ENCODE measurements at regions not wholly inside any gene's neighbourhood (a gene's known extent, or its start where the extent isn't known, plus 50 kb on each side); places are given as distances from the start of the nearest gene placed in this dataset.

DNA sequence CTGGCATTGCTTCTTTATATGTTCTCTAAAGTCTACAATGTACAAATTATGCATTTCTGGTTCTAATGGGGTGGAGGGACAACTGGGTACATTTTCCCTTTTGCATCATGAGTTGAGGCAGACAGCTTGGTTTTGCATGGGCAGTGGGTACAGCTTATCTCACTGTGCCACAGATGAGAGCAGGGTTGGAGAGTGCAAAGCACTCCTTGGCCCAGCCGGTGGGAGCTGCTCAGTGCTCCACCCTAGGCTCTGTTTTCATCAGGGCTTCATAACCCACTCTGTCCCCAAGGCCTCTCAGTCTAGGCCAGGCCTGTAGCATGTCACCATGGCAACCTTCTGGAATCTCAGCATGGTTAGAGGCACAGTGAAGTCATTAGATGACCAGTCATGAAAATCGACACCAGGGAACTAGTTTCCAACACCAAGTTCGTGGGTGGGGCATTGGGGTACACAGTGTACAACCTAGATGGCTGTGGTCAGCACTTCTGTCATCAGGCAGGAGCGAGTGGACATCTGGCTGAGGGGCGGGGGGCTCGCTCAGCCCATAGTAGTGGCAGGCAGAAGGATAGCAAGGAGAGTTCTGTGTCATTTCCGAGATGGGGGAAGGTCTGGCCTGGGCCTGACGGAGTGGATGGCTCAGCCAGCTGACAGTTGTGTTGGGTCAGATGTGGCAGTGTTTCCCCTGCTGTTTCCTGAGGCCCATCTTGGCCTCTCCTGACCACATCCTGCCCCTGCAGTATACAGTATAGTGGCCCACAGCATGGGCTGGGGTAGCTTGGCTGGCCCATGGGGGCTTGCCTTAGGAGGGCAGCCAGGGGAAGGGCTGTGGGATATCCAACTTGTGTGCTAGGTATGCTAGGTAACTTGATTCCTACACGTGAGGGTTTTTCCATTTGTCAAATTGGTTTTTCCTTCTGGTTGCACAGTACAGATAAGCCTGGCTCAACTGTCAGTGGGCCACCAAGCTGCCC lies 75.7 kb upstream of the PRR23C start (continued):
- no peak for TF ChIP-seq RBM39 (IDR thresholded peaks at IDR 0.05; ENCODE audit: low read depth, low read length, poor library complexity, severe bottlenecking)

DNA sequence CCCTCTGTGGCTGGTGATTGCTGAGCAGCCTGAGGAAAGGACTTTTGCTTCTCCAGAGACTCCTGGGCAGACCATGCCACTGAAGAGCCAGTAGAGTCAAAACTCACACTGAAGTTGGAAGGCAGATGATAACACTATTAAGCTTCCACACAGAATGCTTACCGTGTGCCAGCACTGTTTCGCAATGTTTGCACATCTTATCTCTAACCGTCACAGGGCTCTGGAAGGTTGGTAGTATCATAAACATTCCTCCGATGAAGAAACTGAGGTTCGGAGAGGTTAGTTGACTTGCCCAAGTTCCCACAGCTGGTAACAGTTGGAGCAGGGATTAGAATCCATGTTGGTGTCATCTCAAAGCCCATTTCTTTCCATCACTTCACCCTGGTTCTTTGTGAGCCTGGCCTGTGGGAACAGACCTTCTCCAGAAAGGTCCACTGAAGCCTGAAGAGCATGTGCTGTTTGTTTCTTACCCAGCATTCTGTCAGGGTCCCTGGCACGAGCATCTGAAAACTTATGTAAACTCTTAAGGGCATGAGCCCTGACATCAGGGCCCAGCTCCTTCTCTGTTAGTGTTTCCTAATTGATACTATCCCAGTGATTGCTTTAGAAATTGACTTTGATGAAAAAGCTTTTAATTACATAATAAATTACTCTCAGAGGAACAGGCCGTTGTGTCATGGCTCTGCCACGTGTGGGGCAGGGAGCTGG lies 77.0 kb upstream of the PRR23C start:
- CTCF ChIA-PET (ENCODE audit: low intra/inter-chr PET ratio, low total read pairs) = no interaction called here
- no peak overlapping the region for H3K27ac ChIP-seq (ENCODE audit: extremely low read length, insufficient read depth, low read length)
- TF ChIP-seq FOXJ3 (CRISPR knock-in tag; IDR thresholded peaks at IDR 0.05; ENCODE audit: borderline replicate concordance) (no peak), ZNF572 (CRISPR knock-in tag; IDR thresholded peaks at IDR 0.05) (no peak), FOXO1 (CRISPR knock-in tag; IDR thresholded peaks at IDR 0.05) (0 out of 2 replicates have a peak, but pooled peaks have one; percentile 22), SRSF1 (optimal IDR thresholded peaks at IDR 0.05; ENCODE audit: low read depth, low read length) (no peak), CHD4 (IDR thresholded peaks at IDR 0.05; ENCODE audit: borderline replicate concordance, low read length) (no peak), RORA (CRISPR knock-in tag; IDR thresholded peaks at IDR 0.05) (no peak), WIZ (CRISPR knock-in tag; IDR thresholded peaks at IDR 0.05) (no peak), ZNF260 (CRISPR knock-in tag; IDR thresholded peaks at IDR 0.05; ENCODE audit: borderline replicate concordance, low read depth) (no peak), ZNF331 (CRISPR knock-in tag; IDR thresholded peaks at IDR 0.05) (peak; percentile 48; the same call in 1 of the 2 replicates)
- TF ChIP-seq, protein P1, sequence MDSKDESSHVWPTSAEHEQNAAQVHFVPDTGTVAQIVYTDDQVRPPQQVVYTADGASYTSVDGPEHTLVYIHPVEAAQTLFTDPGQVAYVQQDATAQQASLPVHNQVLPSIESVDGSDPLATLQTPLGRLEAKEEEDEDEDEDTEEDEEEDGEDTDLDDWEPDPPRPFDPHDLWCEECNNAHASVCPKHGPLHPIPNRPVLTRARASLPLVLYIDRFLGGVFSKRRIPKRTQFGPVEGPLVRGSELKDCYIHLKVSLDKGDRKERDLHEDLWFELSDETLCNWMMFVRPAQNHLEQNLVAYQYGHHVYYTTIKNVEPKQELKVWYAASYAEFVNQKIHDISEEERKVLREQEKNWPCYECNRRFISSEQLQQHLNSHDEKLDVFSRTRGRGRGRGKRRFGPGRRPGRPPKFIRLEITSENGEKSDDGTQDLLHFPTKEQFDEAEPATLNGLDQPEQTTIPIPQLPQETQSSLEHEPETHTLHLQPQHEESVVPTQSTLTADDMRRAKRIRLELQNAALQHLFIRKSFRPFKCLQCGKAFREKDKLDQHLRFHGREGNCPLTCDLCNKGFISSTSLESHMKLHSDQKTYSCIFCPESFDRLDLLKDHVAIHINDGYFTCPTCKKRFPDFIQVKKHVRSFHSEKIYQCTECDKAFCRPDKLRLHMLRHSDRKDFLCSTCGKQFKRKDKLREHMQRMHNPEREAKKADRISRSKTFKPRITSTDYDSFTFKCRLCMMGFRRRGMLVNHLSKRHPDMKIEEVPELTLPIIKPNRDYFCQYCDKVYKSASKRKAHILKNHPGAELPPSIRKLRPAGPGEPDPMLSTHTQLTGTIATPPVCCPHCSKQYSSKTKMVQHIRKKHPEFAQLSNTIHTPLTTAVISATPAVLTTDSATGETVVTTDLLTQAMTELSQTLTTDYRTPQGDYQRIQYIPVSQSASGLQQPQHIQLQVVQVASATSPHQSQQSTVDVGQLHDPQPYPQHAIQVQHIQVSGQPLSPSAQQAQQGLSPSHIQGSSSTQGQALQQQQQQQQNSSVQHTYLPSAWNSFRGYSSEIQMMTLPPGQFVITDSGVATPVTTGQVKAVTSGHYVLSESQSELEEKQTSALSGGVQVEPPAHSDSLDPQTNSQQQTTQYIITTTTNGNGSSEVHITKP (CRISPR knock-in tag; IDR thresholded peaks at IDR 0.05; ENCODE audit: low read depth) = no peak
- TF ChIP-seq, protein P2, sequence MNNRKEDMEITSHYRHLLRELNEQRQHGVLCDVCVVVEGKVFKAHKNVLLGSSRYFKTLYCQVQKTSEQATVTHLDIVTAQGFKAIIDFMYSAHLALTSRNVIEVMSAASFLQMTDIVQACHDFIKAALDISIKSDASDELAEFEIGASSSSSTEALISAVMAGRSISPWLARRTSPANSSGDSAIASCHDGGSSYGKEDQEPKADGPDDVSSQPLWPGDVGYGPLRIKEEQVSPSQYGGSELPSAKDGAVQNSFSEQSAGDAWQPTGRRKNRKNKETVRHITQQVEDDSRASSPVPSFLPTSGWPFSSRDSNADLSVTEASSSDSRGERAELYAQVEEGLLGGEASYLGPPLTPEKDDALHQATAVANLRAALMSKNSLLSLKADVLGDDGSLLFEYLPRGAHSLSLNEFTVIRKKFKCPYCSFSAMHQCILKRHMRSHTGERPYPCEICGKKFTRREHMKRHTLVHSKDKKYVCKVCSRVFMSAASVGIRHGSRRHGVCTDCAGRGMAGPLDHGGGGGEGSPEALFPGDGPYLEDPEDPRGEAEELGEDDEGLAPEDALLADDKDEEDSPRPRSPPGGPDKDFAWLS (CRISPR knock-in tag; IDR thresholded peaks at IDR 0.05; ENCODE audit: borderline replicate concordance) = no peak
- TF ChIP-seq, protein P3, sequence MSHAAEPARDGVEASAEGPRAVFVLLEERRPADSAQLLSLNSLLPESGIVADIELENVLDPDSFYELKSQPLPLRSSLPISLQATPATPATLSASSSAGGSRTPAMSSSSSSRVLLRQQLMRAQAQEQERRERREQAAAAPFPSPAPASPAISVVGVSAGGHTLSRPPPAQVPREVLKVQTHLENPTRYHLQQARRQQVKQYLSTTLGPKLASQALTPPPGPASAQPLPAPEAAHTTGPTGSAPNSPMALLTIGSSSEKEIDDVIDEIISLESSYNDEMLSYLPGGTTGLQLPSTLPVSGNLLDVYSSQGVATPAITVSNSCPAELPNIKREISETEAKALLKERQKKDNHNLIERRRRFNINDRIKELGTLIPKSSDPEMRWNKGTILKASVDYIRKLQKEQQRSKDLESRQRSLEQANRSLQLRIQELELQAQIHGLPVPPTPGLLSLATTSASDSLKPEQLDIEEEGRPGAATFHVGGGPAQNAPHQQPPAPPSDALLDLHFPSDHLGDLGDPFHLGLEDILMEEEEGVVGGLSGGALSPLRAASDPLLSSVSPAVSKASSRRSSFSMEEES (CRISPR knock-in tag; IDR thresholded peaks at IDR 0.05) = peak; percentile 63; the same call in 1 of the 2 replicates

More for the DNA sequence above, 77.0 kb upstream of the PRR23C start:
- no peaks in the 10 kb centered on the region for H3K9me3 ChIP-seq (ENCODE audit: low read length)
- H3K79me2 ChIP-seq (ENCODE audit: insufficient read depth, low read length) = no peaks in the 10 kb centered on the region
- H3K4me1 ChIP-seq (ENCODE audit: insufficient read depth, low read length) = peaks cover 12% of the 10 kb centered on the region
- POLR2A ChIA-PET = no interaction called here
- no peaks in the 10 kb centered on the region for H4K20me1 ChIP-seq (ENCODE audit: insufficient read depth, low read length)
- 2% methylated on average over 8 of the region's 8 CpGs for WGBS (ENCODE audit: low lambda C conversion rate)
- ATAC-seq (peak; percentile 34; the same call in 1 of the 3 replicates), DNase-seq (ENCODE audit: low spot score) (peak; percentile 67), FAIRE-seq (peak; percentile 4)
- H3K9ac ChIP-seq (ENCODE audit: insufficient read depth, low read depth, low read length) = no peak overlapping the region
- 0 out of 2 replicates have a peak overlapping the region, but pooled peaks have one; percentile 1 for H3K4me2 ChIP-seq (ENCODE audit: low read depth, low read length)
- H2AFZ ChIP-seq (ENCODE audit: low read length) = no peak overlapping the region
- no peaks in the 10 kb centered on the region for H3K36me3 ChIP-seq (replicated peaks in 1 of 2; ENCODE audit: control insufficient read depth in 1 of 2, insufficient read depth in 2 of 2, low read length in 2 of 2)
- no peak overlapping the region for H3K4me3 ChIP-seq (replicated peaks in 1 of 3; ENCODE audit: insufficient read depth in 1 of 3, low read depth in 2 of 3, low read length in 3 of 3)
- in situ Hi-C loops (cut with HindIII; ENCODE audit: extremely low pct_ligation_motif_present, low pct_unique_long_range_greater_than_20kb) (no loop called here), intact Hi-C loops (cut with micrococcal nuclease; ENCODE audit: unreplicated experiment) (no loop called here)
- H3K27me3 ChIP-seq (ENCODE audit: control insufficient read depth in 1 of 2, insufficient read depth in 2 of 2, low read length in 2 of 2) = no peaks in the 10 kb centered on the region
- no TSS peak for BruUV-seq (replicated peaks)
